GM19395 (cell line): ENCODE measurements at regions not wholly inside any gene's neighbourhood (a gene's known extent, or its start where the extent isn't known, plus 50 kb on each side); places are given as distances from the start of the nearest gene placed in this dataset.
A peak's percentile ranks its signal among the peaks of the same experiment; 100 is the strongest.
"Not testable (repeated sequence)": the region's sequence is repeated elsewhere in the genome, so short reads cannot be mapped to it uniquely, and the experiment has no call there.

Source experiments
- ATAC-seq: cut with Tn5 transposase; IDR thresholded peaks from one replicate; pipeline ENCODE4 v1.9.1; 2021; ENCODE audit warnings: mild to moderate bottlenecking, moderate library complexity; ENCODE audit not compliant: unreplicated experiment

DNA sequence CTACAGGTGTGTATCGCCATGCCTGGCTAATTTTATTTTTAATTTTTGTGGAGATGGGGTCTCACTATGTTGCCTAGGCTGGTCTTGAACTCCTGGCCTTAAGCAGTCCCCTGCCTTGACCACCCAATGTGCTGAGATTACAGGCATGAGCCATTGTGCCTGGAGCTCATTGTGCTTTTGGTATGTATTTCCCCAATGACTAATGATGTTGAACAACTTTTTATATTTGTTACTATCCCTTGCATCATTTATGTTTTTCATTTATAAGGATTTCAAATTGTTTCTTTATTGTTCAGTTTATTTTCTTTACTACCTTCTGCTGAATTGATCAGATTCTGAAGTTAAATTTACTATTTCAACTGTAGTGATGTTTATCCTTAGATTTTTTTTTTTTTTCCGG is 199.7 kb downstream of the CEP135 start:
- no peak for ATAC-seq

- no peak for ATAC-seq
Measured at GRCh38 chr4:56147371-56147770, 198.6 kb downstream of the CEP135 start.

DNA sequence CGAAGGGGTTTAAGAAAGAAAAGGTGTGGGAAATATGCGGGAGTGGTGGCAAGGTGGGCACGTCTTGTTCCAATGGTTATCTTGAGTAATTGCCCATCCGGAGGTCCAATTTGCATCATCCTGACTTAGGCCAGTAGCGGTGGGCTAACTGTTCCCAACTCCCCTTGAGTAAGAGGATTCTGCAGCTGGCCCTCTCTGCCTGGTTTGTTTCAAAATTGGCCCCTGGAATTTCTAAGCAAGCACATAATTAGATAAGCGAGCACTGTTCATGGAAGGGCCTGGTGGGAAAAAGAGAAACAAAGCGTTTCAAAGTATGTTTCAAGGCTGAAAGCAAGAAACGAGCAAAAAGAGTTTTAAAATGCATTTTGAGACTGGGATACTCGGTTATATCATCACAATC is 198.2 kb downstream of the CEP135 start:
- no peak for ATAC-seq

DNA sequence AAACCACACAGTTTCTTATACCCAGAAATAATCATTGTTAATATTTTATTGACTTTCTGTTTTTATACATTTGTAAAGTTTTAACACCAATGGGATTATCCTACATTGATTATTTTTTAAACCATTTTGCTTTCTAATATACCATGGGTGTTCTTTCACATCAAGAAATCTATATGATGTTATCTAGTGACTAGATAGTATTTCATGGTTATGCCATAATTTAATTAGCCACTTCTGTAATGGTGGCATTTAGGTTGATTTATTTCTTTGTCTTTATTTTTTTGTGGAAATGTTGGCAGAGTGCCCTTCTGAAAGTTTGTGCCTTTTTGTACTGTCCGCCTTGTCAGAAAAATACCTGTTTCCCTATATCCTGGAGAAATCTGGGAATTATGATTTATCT is 193.3 kb downstream of the CEP135 start:
- ATAC-seq = no peak

DNA sequence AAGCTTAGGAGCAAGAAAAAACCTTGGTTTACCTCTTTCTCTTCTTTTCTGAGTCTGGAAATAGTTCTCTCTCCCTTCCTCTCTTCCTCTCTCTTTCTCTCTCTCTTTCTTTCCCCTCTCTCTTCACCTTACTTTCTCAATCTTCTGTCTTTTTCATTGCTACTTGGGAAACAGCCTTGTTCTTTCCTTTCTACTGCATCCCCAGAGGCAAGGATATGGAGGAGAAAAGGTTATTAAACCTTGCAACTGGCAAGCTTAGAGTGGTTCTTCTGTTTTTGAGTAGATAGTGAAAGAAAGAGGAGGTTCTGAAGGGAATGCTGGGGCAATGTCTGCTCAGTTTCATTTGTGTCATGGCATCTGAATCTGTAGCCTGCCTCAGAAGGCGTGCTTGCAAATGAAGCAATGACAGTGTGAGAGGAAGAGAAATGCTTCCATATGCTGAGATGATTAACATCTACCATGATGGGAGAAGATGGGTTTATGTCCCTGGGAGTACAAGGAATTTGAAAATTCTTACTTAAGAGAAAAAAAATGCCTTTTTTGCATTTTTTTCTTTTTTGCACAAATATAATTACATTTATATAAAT is 190.6 kb downstream of the CEP135 start:
- ATAC-seq = no peak

GRCh38 chr4:56134834-56135233 is 186.1 kb downstream of the CEP135 start:
- ATAC-seq = not testable (repeated sequence)

GRCh38 chr4:56134266-56134665 is 185.5 kb downstream of the CEP135 start:
- ATAC-seq = no peak

GRCh38 chr4:56132835-56133234 is 184.1 kb downstream of the CEP135 start:
- ATAC-seq = no peak

GRCh38 chr4:56132188-56132587 is 183.4 kb downstream of the CEP135 start:
- not testable (repeated sequence) for ATAC-seq

- ATAC-seq = no peak
Measured at GRCh38 chr4:56130606-56131155, 181.9 kb downstream of the CEP135 start.

GRCh38 chr4:56129431-56129861 is 180.7 kb downstream of the CEP135 start:
- peak; percentile 52 for ATAC-seq

DNA sequence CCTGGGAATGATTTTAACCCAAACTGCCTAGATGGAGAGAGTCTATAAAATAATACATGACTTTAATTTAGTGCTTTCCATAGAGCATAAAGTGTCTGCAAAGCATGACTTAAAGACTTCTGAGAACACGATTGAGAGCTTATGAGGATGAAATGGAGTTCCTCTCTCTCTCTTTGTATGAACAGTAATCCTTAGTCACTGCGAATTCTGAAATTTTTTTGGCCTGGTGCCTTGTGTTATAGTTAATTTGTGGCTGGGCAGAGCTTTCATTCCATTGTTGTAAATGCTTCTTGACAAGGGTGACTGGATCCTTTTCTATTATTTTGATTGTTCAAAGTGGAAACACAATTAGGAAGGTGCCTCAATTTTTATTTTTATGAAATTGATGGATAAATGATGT is 179.5 kb downstream of the CEP135 start:
- ATAC-seq = no peak

DNA sequence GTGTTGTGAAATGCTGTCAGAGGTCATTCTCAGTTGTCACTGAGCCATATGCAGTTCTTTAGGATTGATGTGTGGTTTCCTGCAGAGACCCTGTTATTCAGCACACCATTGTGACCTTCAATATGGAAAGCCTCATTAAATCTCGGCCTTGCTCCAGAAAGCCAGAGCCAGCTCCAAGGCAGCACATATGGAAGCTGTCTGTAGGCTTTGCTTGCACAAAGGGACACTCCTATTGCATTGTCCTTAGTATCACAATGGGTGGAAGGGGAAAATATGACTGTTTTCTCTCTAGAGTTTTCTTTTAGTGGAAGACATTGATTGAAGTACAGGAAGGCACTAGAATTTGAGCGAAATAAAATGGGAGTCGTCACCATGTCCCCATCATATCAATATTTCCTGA is 179.0 kb downstream of the CEP135 start:
- no peak for ATAC-seq

DNA sequence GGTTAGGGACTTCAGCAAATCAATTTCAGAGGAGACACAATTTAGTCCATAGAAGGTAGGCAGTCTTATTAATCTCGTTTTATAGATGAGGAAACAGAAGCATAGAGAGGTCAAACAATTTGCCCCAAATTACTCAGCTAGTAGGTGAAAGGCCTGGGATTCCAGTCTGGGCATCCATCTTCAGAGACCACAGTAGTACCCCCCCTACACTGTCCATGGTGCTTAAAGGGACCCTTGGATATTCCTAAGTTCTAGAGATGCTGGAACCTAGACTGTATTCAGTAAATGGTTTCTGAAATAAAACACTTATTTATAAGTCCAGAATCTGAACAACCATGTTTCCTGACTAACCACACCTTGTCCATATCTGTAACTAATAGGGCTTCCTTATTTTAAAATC is 174.8 kb downstream of the CEP135 start:
- no peak for ATAC-seq

- ATAC-seq = no peak
Measured at GRCh38 chr4:56123051-56123450, 174.3 kb downstream of the CEP135 start.

GRCh38 chr4:56118845-56119244 is 170.1 kb downstream of the CEP135 start:
- ATAC-seq = no peak

DNA sequence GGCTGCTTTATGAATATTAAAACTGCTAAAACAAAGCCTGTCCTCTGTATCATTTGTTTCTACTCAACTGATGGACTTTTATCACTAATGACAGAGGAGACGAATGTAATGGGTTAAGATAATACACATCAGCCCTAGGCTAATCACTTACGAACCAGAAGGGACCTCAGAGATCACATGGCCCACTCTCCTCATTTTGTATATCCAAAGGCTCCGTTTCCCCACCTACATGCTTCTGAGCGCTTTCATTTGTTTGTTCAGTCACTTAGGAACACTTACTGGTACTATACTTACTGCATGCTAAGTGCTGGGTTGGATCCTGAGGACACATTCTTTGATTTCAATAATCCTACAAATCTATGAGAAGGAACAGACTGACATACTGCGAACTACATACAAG is 169.3 kb downstream of the CEP135 start:
- ATAC-seq = no peak

DNA sequence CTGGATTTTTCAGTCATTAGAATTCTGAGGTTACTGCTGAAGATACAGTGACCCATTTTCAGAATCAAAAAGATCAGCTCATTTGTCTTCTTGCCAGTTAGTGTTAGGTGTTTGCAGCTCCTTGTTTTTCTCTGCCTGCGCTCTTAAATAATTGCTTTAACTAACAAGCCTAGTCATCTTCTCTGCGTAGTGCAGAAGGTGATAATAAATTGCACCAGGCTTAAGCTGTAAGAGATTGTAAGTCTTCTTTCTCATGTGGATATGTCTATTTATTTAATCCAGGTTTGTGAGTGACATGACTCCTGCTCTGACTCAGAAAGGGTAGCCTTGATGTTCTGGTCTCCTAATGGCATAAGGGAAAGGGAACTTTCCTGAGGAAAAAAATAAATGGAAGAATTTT is 167.2 kb downstream of the CEP135 start:
- no peak for ATAC-seq

DNA sequence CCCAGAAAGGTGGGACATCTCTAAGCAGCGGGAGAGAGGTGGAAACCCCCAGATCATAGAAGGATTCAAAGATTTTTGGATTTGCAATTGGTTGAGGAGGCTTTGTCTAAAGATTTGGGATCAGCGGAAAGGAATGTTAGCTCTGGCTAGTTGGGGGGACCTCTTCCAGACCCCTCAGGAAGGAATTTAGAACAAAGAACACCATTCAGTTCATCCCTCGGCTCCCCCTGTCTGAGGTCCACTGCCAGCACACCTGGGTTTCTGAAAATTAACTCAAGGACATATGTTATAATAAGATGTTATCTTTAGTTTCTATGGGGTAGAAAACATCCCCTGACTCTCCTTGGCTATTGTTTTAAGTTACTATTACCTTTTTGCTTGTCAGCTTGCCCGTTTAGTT is 163.6 kb downstream of the CEP135 start:
- no peak for ATAC-seq

- no peak for ATAC-seq
Measured at GRCh38 chr4:56106180-56107147, 157.7 kb downstream of the CEP135 start.

DNA sequence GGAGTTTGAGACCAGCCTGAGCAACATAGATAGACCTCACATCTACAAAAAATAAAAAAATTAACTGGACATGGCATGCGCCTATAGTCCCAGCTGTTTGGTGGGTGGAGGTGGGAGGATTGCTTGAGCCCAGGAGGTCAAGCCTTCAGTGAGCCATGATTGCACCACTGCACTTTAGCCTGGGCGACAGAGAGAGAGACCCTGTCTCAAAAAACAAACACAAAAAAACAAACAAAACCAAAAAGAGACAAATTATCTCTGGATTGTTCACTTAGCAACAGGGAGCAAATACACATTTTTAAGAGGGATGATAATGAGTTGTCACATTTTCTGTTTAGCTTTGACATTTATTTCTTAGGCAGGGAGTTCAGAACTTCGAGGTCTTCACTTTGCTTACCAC is 155.4 kb downstream of the CEP135 start:
- no peak for ATAC-seq

DNA sequence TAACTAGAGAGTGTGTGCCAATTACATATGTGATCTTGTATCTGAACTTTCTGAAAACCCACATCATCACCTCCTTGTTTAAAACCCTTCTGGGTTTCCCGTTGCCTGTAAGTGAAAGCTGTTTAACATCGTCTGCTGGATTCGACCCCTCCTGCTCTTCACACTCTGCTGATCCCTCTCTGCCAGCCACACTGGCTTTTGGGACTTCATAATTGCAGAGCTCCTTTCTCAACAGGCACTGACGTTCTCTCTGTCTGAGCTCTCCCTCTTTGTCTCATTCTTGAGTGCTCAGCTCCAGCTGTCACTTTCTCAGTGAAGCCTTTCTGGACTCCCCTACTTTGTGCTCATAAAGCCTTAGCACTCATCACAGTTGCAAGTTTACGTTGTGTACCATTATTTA is 153.9 kb downstream of the CEP135 start:
- ATAC-seq = no peak
